RWPE1 (cell line): ENCODE measurements at regions not wholly inside any gene's neighbourhood (a gene's known extent, or its start where the extent isn't known, plus 50 kb on each side); places are given as distances from the start of the nearest gene placed in this dataset.

Source experiments
- CTCF ChIA-PET: fragments of 350-600 bp; sonication (Branson Sonifier 250); formaldehyde crosslinking; extraction: SDS; loops from one replicate; lab custom pipeline; 2021; lab: Yijun Ruan, JAX
- POLR2A ChIA-PET: fragments of 400-600 bp; formaldehyde crosslinking; extraction: SDS; loops from one replicate; lab custom pipeline; 2020; ENCODE audit warnings: antibody characterized with exemption; ENCODE audit not compliant: low non-redundant PET; lab: Yijun Ruan, JAX
- DNase-seq: peaks from one replicate; pipeline ENCODE4 v3.0.0; 2012; ENCODE audit warnings: low spot score
- H3K27ac ChIP-seq: fragments of 450-650 bp; 2 replicates; pipeline ENCODE4 v1.5.1; 2017
- TF ChIP-seq, protein P1 (sequence below): fragments of 450-650 bp; conservative IDR thresholded peaks from 2 replicates; pipeline ENCODE4 v1.5.1; 2017; ENCODE audit warnings: low read depth, mild to moderate bottlenecking

- TF ChIP-seq, protein P1, sequence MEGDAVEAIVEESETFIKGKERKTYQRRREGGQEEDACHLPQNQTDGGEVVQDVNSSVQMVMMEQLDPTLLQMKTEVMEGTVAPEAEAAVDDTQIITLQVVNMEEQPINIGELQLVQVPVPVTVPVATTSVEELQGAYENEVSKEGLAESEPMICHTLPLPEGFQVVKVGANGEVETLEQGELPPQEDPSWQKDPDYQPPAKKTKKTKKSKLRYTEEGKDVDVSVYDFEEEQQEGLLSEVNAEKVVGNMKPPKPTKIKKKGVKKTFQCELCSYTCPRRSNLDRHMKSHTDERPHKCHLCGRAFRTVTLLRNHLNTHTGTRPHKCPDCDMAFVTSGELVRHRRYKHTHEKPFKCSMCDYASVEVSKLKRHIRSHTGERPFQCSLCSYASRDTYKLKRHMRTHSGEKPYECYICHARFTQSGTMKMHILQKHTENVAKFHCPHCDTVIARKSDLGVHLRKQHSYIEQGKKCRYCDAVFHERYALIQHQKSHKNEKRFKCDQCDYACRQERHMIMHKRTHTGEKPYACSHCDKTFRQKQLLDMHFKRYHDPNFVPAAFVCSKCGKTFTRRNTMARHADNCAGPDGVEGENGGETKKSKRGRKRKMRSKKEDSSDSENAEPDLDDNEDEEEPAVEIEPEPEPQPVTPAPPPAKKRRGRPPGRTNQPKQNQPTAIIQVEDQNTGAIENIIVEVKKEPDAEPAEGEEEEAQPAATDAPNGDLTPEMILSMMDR: no peak
- CTCF ChIA-PET: no interaction called here
- DNase-seq: no peak
Observed at GRCh38 chrX:39818750-39819149, 279.0 kb downstream of the BCOR start.

DNA sequence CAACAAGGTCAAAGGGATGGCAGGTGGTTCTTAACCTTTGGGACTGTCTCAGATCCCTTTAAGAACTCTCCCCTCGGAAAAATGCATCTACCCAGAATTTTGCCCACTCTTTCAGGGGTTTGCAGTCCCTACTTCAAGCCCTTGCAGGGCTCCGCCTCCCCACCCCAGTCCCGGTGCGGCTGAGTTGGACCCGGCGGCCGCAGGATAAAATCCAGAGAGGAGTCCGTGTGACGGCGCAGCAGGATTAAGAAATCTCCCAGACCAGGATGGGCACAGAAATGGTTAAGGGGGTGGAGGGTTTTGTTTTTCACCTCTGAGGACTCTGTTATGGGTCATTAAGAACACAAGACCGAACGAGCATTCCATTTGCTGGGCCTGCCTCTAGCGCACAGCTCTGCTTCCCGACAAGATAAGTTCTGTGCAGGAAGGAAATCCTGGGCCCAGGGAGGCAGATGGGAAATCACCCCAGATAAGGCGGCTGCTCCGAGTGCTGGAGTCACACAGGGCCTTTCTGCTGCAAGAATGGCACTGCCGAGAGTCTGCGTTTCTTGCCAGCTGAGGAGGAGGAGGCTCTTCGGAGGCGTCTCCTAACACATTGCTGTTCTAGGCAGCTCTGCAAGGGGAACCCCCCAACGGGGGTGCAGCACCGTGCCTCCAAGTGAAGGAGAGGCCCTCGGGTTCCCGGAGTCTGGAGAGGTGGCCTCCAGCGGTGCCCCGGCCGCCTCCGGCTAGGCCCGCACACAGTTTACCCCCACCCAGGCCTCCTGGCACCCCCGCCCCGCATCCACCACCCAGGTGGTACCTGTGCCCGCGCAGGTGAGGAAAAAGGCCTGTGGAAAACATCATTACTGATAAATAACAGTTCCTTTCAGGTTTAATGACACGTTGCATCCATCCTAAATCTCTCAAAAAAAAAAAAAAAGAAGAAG is 277.6 kb downstream of the BCOR start:
- CTCF ChIA-PET: no interaction called here
- TF ChIP-seq, protein P1: no peak
- H3K27ac ChIP-seq: no peak overlapping the region
- POLR2A ChIA-PET: no interaction called here
- DNase-seq: no peak

More at GRCh38 chrX:39818750-39819149, 279.0 kb downstream of the BCOR start:
- POLR2A ChIA-PET: no interaction called here
- H3K27ac ChIP-seq: no peak overlapping the region

DNA sequence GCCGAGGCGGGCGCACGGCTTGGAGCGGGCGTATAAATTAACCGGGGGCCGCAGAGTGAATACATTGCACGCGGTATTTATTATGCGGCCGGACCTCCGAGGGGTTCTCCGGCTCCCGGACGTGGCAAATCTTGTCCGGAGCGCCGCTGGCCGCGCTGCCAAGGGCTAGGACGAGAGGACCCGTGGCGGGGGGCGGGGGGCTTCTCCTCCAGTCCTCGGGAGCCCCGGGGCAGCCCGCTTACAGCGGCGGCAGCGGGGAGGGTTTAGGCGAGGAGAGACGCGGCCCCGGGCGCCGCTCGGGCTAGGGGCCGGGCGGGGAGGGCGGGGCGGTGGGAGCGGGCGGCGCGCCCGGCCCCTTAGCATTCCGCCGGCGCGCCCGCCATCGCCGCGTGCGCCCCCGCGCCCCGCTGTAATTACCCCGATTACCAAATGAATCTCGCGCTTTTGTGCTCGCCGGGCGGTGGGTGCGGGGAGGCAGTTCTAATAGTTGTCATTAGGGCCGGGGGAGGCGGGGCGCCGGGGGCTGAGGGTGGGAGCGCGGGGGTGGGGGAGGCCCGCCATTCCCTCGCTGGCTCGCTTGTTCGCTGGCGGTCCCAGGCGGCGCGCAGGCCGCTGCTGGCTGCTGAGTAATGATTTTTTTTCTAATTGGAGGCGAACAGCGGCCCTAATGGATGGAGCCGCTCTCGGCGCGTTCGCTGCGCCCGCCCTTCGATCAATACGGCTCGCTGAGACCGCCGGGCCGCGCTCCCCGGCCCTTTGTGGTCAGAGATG is 276.6 kb downstream of the BCOR start:
- TF ChIP-seq, protein P1: no peak
- ChIA-PET CTCF (no interaction called here), POLR2A (no interaction called here)
- peak; percentile 14 for DNase-seq
- H3K27ac ChIP-seq: no peak overlapping the region

GRCh38 chrX:39821709-39822095 is 276.1 kb downstream of the BCOR start:
- H3K27ac ChIP-seq: no peak overlapping the region
- TF ChIP-seq, protein P1: no peak
- no peak for DNase-seq
- ChIA-PET POLR2A (no interaction called here), CTCF (no interaction called here)

DNA sequence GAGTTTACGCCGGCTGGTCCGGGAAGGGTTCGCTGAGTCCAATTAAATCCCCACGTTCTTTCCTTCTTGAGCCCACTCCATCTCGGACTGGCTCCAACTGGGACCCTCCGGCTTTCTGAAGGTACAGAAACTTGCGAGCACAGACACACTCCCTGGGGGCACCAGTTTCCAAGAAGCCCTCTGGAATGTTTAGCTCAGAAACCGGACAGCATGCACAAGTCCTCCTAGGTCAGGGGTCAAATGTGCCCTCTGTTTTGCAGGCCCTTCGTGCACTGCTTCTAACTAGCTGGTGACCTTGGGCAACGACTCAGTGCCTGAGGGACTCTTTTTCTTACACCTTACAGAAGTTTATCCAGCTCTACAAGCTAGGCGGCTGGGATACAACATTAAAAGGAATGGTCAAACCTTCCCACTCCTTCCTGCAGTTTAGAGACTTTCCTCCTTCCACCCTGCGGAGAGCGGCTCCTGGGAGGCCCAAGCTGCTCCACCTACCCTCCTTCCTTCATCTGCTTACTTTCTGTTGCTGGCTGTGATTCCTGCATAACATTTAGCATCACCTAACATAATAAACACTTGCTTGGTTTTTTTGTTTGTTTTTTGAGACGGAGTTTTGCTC is 275.5 kb downstream of the BCOR start:
- no peak overlapping the region for H3K27ac ChIP-seq
- ChIA-PET CTCF (no interaction called here), POLR2A (no interaction called here)
- TF ChIP-seq, protein P1: no peak
- no peak for DNase-seq

GRCh38 chrX:39823424-39823823 is 274.3 kb downstream of the BCOR start:
- POLR2A ChIA-PET: no interaction called here
- CTCF ChIA-PET: no interaction called here

More at GRCh38 chrX:39823424-39823823, 274.3 kb downstream of the BCOR start:
- no peak for DNase-seq
- no peak overlapping the region for H3K27ac ChIP-seq
- TF ChIP-seq, protein P1: no peak
